ENCODE measurements at regions not wholly inside any gene's neighbourhood (a gene's known extent, or its start where the extent isn't known, plus 50 kb on each side); places are given as distances from the start of the nearest gene placed in this dataset.

GRCh38 chr4:55731959-55732358, 87.6 kb upstream of the EXOC1L start (continued):
- TF ChIP-seq, protein P1, sequence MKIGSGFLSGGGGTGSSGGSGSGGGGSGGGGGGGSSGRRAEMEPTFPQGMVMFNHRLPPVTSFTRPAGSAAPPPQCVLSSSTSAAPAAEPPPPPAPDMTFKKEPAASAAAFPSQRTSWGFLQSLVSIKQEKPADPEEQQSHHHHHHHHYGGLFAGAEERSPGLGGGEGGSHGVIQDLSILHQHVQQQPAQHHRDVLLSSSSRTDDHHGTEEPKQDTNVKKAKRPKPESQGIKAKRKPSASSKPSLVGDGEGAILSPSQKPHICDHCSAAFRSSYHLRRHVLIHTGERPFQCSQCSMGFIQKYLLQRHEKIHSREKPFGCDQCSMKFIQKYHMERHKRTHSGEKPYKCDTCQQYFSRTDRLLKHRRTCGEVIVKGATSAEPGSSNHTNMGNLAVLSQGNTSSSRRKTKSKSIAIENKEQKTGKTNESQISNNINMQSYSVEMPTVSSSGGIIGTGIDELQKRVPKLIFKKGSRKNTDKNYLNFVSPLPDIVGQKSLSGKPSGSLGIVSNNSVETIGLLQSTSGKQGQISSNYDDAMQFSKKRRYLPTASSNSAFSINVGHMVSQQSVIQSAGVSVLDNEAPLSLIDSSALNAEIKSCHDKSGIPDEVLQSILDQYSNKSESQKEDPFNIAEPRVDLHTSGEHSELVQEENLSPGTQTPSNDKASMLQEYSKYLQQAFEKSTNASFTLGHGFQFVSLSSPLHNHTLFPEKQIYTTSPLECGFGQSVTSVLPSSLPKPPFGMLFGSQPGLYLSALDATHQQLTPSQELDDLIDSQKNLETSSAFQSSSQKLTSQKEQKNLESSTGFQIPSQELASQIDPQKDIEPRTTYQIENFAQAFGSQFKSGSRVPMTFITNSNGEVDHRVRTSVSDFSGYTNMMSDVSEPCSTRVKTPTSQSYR (CRISPR knock-in tag; IDR thresholded peaks at IDR 0.05): no peak
- no peak for TF ChIP-seq GRHL2 (CRISPR knock-in tag; IDR thresholded peaks at IDR 0.05; ENCODE audit: insufficient replicate concordance, severe bottlenecking)
- TF ChIP-seq ARID4B (CRISPR knock-in tag; IDR thresholded peaks at IDR 0.05; ENCODE audit: borderline replicate concordance): no peak
- no peak for TF ChIP-seq GABPB1 (CRISPR knock-in tag; IDR thresholded peaks at IDR 0.05)
- TF ChIP-seq USF2 (CRISPR knock-in tag; IDR thresholded peaks at IDR 0.05): no peak
- TF ChIP-seq EMX1 (CRISPR knock-in tag; IDR thresholded peaks at IDR 0.05): no peak
- TF ChIP-seq ZNF138 (CRISPR knock-in tag; conservative IDR thresholded peaks at IDR 0.05): no peak

DNA sequence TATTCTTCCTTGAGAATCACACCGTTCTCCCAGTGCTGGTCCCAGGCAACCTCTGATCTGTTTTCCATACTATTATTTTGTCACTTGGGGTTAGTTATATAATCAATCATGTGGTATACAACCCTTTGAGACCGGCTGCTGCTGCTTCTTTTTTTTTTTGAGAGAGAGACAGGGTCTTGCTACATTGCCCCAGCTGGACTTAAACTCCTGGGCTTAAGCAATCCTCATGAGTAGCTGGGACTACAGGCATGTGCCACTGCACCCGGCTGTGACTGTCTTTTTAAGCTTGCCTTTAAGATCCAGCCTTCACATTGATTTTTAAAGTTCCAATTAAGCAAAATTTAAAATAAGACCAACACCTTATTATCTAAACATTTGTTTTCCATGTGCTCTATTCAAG, 86.7 kb upstream of the EXOC1L start:
- Mint-ChIP-seq H3K9me3 (no peaks in the 10 kb centered on the region; the same call in 1 of the 2 replicates), H3K27me3 (ENCODE audit: low read depth) (no peaks in the 10 kb centered on the region), H3K4me3 (no peak overlapping the region), H3K27ac (no peak overlapping the region), H3K4me1 (no peaks in the 10 kb centered on the region), H3K36me3 (no peaks in the 10 kb centered on the region)
- no peak for TF ChIP-seq ZNF138 (CRISPR knock-in tag; conservative IDR thresholded peaks at IDR 0.05)
- TF ChIP-seq, protein P2, sequence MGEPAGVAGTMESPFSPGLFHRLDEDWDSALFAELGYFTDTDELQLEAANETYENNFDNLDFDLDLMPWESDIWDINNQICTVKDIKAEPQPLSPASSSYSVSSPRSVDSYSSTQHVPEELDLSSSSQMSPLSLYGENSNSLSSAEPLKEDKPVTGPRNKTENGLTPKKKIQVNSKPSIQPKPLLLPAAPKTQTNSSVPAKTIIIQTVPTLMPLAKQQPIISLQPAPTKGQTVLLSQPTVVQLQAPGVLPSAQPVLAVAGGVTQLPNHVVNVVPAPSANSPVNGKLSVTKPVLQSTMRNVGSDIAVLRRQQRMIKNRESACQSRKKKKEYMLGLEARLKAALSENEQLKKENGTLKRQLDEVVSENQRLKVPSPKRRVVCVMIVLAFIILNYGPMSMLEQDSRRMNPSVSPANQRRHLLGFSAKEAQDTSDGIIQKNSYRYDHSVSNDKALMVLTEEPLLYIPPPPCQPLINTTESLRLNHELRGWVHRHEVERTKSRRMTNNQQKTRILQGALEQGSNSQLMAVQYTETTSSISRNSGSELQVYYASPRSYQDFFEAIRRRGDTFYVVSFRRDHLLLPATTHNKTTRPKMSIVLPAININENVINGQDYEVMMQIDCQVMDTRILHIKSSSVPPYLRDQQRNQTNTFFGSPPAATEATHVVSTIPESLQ (CRISPR knock-in tag; IDR thresholded peaks at IDR 0.05): no peak
- TF ChIP-seq ZNF232 (CRISPR knock-in tag; IDR thresholded peaks at IDR 0.05): no peak
- TF ChIP-seq ARID4B (CRISPR knock-in tag; IDR thresholded peaks at IDR 0.05; ENCODE audit: borderline replicate concordance): no peak
- no peak for TF ChIP-seq E2F5 (CRISPR knock-in tag; IDR thresholded peaks at IDR 0.05)
- TF ChIP-seq, protein P3, sequence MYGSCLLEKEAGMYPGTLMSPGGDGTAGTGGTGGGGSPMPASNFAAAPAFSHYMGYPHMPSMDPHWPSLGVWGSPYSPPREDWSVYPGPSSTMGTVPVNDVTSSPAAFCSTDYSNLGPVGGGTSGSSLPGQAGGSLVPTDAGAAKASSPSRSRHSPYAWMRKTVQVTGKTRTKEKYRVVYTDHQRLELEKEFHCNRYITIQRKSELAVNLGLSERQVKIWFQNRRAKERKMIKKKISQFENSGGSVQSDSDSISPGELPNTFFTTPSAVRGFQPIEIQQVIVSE (CRISPR knock-in tag; IDR thresholded peaks at IDR 0.05; ENCODE audit: borderline replicate concordance): no peak
- TF ChIP-seq USF1 (CRISPR knock-in tag; IDR thresholded peaks at IDR 0.05): no peak
- no peak for TF ChIP-seq TEAD1 (CRISPR knock-in tag; IDR thresholded peaks at IDR 0.05)
- TF ChIP-seq ZNF416 (CRISPR knock-in tag; IDR thresholded peaks at IDR 0.05): no peak
- TF ChIP-seq ZNF671 (CRISPR knock-in tag; IDR thresholded peaks at IDR 0.05): no peak
- no peak for TF ChIP-seq ATF1 (CRISPR knock-in tag; IDR thresholded peaks at IDR 0.05)
- POLR2A ChIA-PET: no interaction called here
- DNase-seq (ENCODE audit: low spot score) (no peak), ATAC-seq (no peak)
- CTCF ChIA-PET: no interaction called here

Measured in WTC11 (cell line).